Tibial nerve (tissue), 4 donors: ENCODE measurements at regions not wholly inside any gene's neighbourhood (a gene's known extent, or its start where the extent isn't known, plus 50 kb on each side); places are given as distances from the start of the nearest gene placed in this dataset.

Experiments used
- DNase-seq, 2 donors: peaks; one replicate each; pipeline ENCODE4 v3.0.0-alpha.2; 2019; ENCODE audit warnings: low spot score in 2 of 2
- H3K27ac ChIP-seq, 4 donors: fragments of 200-600 bp; sonication (generic) in 3 of 4; one replicate each; pipeline ENCODE4 v1.5.1; 2017 to 2019; ENCODE audit warnings: mild to moderate bottlenecking in 1 of 4
- H3K27me3 ChIP-seq, 2 donors: fragments of 200-600 bp; sonication (generic) in 1 of 2; one replicate each; pipeline versions ENCODE4 v1.5.1 to v1.6.0; 2017 to 2019
- H3K36me3 ChIP-seq, 3 donors: fragments of 200-600 bp; sonication (generic); one replicate each; pipeline ENCODE4 v1.5.1; 2018 to 2019
- H3K4me1 ChIP-seq, 4 donors: fragments of 200-600 bp; sonication (generic) in 3 of 4; one replicate each; pipeline ENCODE4 v1.5.1; 2017 to 2019
- H3K4me3 ChIP-seq, 4 donors: fragments of 200-600 bp; sonication (generic) in 3 of 4; one replicate each; pipeline ENCODE4 v1.5.1; 2017 to 2019; ENCODE audit warnings: mild to moderate bottlenecking in 1 of 4, moderate library complexity in 1 of 4
- H3K9me3 ChIP-seq, 4 donors: fragments of 200-600 bp; sonication (generic) in 3 of 4; one replicate each; pipeline ENCODE4 v1.5.1; 2017 to 2019
- EP300 ChIP-seq, 2 donors: sonication (generic); formaldehyde crosslinking; IDR thresholded peaks; one replicate each; pipeline ENCODE4 v1.6.1; 2017; ENCODE audit warnings: antibody characterized with exemption in 2 of 2, mild to moderate bottlenecking in 1 of 2
- POLR2A ChIP-seq, 2 donors: fragments of 450-650 bp; IDR thresholded peaks; one replicate each; pipeline ENCODE4 v1.6.1; 2017; ENCODE audit warnings: antibody characterized with exemption in 2 of 2, mild to moderate bottlenecking in 2 of 2, moderate library complexity in 2 of 2
- WGBS, 2 donors: methylation state at CpG; one replicate each; pipeline ENCODE4 v1.1.5; 2018; 5-methylcytosine and 5-hydroxymethylcytosine counted together
- TF ChIP-seq, protein P1 (sequence below), 5 experiments: fragments of 200-600 bp in 3 of 5; fragments of 450-650 bp in 2 of 5; sonication (generic) in 3 of 5; IDR thresholded peaks; one replicate each; pipeline ENCODE4 v1.5.1; 2016 to 2019; ENCODE audit warnings: antibody characterized with exemption in 5 of 5, mild to moderate bottlenecking in 3 of 5, moderate library complexity in 2 of 5

DNA sequence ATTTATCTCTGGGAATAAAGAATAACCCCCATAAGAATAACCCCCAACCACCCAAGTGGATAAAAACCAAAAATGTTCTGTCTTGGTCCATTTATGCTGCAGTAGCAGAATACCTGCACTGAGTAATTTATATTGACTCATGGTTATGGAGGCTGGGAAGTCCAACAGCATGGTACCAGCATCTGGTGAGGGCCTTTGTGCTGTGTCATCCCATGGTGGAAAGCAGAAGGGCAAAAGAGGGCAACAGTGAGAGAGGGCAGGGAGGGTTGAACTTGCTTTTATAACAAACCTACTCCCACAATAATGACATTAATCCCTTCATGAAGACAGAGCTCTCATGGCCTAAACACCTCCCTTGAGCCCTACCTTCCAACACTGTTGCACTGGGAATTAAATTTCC is 133.7 kb downstream of the ERMARD start:
- H3K27me3 ChIP-seq, result no peaks in the 10 kb centered on the region
- no peaks in the 10 kb centered on the region for H3K9me3 ChIP-seq
- no peaks in the 10 kb centered on the region for H3K36me3 ChIP-seq
- no peaks in the 10 kb centered on the region for H3K4me1 ChIP-seq
- H3K4me3 ChIP-seq, result no peak overlapping the region
- no peak for DNase-seq
- TF ChIP-seq, protein P1, sequence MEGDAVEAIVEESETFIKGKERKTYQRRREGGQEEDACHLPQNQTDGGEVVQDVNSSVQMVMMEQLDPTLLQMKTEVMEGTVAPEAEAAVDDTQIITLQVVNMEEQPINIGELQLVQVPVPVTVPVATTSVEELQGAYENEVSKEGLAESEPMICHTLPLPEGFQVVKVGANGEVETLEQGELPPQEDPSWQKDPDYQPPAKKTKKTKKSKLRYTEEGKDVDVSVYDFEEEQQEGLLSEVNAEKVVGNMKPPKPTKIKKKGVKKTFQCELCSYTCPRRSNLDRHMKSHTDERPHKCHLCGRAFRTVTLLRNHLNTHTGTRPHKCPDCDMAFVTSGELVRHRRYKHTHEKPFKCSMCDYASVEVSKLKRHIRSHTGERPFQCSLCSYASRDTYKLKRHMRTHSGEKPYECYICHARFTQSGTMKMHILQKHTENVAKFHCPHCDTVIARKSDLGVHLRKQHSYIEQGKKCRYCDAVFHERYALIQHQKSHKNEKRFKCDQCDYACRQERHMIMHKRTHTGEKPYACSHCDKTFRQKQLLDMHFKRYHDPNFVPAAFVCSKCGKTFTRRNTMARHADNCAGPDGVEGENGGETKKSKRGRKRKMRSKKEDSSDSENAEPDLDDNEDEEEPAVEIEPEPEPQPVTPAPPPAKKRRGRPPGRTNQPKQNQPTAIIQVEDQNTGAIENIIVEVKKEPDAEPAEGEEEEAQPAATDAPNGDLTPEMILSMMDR (IDR thresholded peaks at IDR 0.05), result no peak
- TF ChIP-seq POLR2A (IDR thresholded peaks at IDR 0.05) (no peak), EP300 (IDR thresholded peaks at IDR 0.05) (no peak)
- no peak overlapping the region for H3K27ac ChIP-seq

DNA sequence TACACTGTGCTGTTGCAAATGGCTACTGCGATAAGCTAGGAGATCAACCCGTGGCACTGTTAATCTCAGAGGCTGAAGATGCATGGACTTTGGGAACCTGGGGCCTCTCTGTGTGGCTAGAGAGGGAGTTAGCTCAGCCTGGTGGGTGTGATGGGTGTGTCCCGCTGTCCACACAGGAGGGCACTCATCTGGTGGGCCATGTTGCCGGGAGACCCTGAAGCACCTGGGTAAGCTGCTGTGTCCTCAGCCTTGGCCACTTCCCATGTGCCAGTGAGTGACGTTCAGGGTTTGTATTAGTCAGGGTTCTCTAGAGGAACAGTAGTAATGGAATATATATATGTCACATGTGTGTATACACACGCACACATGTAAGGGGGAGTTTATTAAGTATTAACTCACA is 132.7 kb downstream of the ERMARD start:
- TF ChIP-seq EP300 (IDR thresholded peaks at IDR 0.05), result no peak
- TF ChIP-seq, protein P1 (IDR thresholded peaks at IDR 0.05), result no peak
- no peak for TF ChIP-seq POLR2A (IDR thresholded peaks at IDR 0.05)
- no peaks in the 10 kb centered on the region for H3K27me3 ChIP-seq
- no peaks in the 10 kb centered on the region for H3K9me3 ChIP-seq
- no peak overlapping the region for H3K27ac ChIP-seq
- no peaks in the 10 kb centered on the region for H3K4me1 ChIP-seq
- no peak for DNase-seq
- 81 to 87% methylated on average over 6 of the region's 6 CpGs for WGBS, 2 donors
- H3K4me3 ChIP-seq, result no peak overlapping the region
- no peaks in the 10 kb centered on the region for H3K36me3 ChIP-seq

DNA sequence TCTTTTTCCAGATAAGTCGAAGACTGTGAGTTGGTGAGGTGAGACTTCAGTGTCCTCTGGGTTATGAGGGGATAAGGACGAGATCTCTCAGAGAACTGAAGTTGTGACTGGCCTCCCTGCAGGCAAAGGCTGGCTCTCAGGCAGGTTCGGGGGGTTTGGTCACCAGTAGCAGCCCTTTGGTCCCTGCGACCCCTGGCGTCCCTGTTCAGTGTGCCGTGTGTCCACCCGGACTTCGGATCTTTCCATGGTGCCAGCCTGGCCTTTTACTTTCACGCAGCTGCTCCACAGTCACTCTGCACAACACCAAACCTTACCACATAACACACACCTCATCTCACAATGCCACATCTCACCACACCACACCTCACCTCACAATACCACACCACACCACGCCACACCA is 131.9 kb downstream of the ERMARD start:
- H3K27ac ChIP-seq, result no peak overlapping the region
- H3K27me3 ChIP-seq, result no peaks in the 10 kb centered on the region
- WGBS, 2 donors, result 85 to 87% methylated on average over 10 of the region's 10 CpGs
- H3K36me3 ChIP-seq, result no peaks in the 10 kb centered on the region
- TF ChIP-seq EP300 (IDR thresholded peaks at IDR 0.05) (no peak), POLR2A (IDR thresholded peaks at IDR 0.05) (no peak)
- TF ChIP-seq, protein P1 (IDR thresholded peaks at IDR 0.05), result no peak
- DNase-seq, result no peak
- H3K9me3 ChIP-seq, result no peaks in the 10 kb centered on the region
- no peak overlapping the region for H3K4me3 ChIP-seq
- H3K4me1 ChIP-seq, result no peaks in the 10 kb centered on the region

- 81 to 87% methylated on average over 13 of the region's 13 CpGs for WGBS, 2 donors
- no peak for DNase-seq
- Histone ChIP-seq H3K4me3 (no peak overlapping the region), H3K36me3 (no peaks in the 10 kb centered on the region), H3K9me3 (no peaks in the 10 kb centered on the region), H3K27me3 (no peaks in the 10 kb centered on the region), H3K27ac (no peak overlapping the region), H3K4me1 (no peaks in the 10 kb centered on the region)
- no peak for TF ChIP-seq POLR2A (IDR thresholded peaks at IDR 0.05)
- TF ChIP-seq, protein P1 (IDR thresholded peaks at IDR 0.05), result no peak
- no peak for TF ChIP-seq EP300 (IDR thresholded peaks at IDR 0.05)
These were observed 130.6 kb downstream of the ERMARD start for GRCh38 chr6:169881976-169882375.

DNA sequence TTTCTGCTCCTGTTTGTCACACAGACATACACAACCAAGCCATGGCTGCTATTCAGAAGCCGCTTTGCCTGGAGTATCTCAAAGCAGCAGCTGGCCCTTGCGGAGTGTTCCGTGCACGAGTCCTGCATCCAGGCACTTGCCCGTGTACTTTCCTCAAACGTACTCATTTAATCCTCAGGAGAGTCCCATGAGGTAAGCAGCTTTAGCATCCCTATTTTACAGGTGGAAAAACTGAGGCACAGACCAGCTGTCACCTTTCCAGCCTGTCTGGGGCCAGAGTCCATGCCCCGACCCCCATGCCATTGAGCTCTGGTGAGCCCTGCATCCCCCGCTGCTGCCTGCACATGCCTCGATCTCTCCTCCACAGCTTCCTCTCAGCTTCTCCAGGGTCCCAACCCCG is 130.0 kb downstream of the ERMARD start:
- Histone ChIP-seq H3K27me3 (no peaks in the 10 kb centered on the region), H3K4me1 (no peaks in the 10 kb centered on the region), H3K9me3 (no peaks in the 10 kb centered on the region), H3K36me3 (no peaks in the 10 kb centered on the region), H3K4me3 (no peak overlapping the region), H3K27ac (no peak overlapping the region)
- 77 to 83% methylated on average over 10 of the region's 10 CpGs for WGBS, 2 donors
- DNase-seq, result no peak
- TF ChIP-seq EP300 (IDR thresholded peaks at IDR 0.05), result no peak
- TF ChIP-seq, protein P1 (IDR thresholded peaks at IDR 0.05), result no peak
- no peak for TF ChIP-seq POLR2A (IDR thresholded peaks at IDR 0.05)
